Panc1 (cell line): ENCODE measurements at regions not wholly inside any gene's neighbourhood (a gene's known extent, or its start where the extent isn't known, plus 50 kb on each side); places are given as distances from the start of the nearest gene placed in this dataset.

Experiments used
- ATAC-seq: fragments of 200-7000 bp; cut with Tn5 transposase; 2 replicates; pipeline ENCODE4 v1.9.1; 2020; ENCODE audit warnings: mild to moderate bottlenecking, moderate library complexity
- BruUV-seq: library from RNA; stranded (reverse); fragments of 400-500 nt; replicated peaks from 2 replicates; lab custom pipeline; 2021; lab: Mats Ljungman, UMichigan
- CTCF ChIA-PET: fragments of 300-600 bp; sonication (Branson Sonifier 250); formaldehyde crosslinking; loops from one replicate; lab custom pipeline; 2022; ENCODE audit warnings: antibody characterized with exemption; lab: Charles Lee
- POLR2A ChIA-PET: fragments of 300-600 bp; sonication (Branson Sonifier 250); formaldehyde crosslinking; loops from one replicate; lab custom pipeline; 2022; ENCODE audit warnings: antibody characterized with exemption; lab: Charles Lee
- DNase-seq: peaks from one replicate; pipeline ENCODE4 v3.0.0-alpha.2; 2010; ENCODE audit warnings: low read depth, low spot score
- H3K27ac ChIP-seq: 2 replicates; pipeline ENCODE4 v1.5.1; 2011; ENCODE audit warnings: mild to moderate bottlenecking, low read length, inconsistent platforms
- H3K27me3 ChIP-seq: fragments of 200-500 bp; sonication (Bioruptor generic); 2 replicates; pipeline ENCODE4 v1.6.0; 2014; ENCODE audit warnings: low read length, inconsistent platforms; ENCODE audit not compliant: control insufficient read depth, insufficient read depth
- H3K36me3 ChIP-seq: fragments of 200-500 bp; sonication (Bioruptor generic); 2 replicates; pipeline ENCODE4 v1.5.1; 2014; ENCODE audit warnings: inconsistent platforms, mild to moderate bottlenecking, low read length, moderate library complexity; ENCODE audit not compliant: control insufficient read depth, insufficient read depth
- H3K4me1 ChIP-seq: 2 replicates; pipeline ENCODE4 v1.5.1; 2011; ENCODE audit warnings: inconsistent platforms, mild to moderate bottlenecking, low read length, moderate library complexity; ENCODE audit not compliant: control insufficient read depth, insufficient read depth
- H3K4me3 ChIP-seq, 2 experiments: 2 replicates each; pipeline ENCODE4 v1.5.1; 2011 to 2012; ENCODE audit warnings: low read depth in 2 of 2, low read length in 2 of 2, mild to moderate bottlenecking in 2 of 2, inconsistent platforms in 1 of 2, moderate library complexity in 1 of 2
- H3K9me3 ChIP-seq: fragments of 200-500 bp; sonication (Bioruptor generic); 2 replicates; pipeline ENCODE4 v1.5.1; 2014; ENCODE audit warnings: low read depth, mild to moderate bottlenecking, inconsistent platforms, low read length, moderate library complexity; ENCODE audit not compliant: control insufficient read depth, insufficient read depth
- POLR2AphosphoS5 ChIP-seq: IDR thresholded peaks from 2 replicates; pipeline ENCODE4 v1.6.1; 2012; ENCODE audit warnings: mild to moderate bottlenecking, low read depth, low read length, moderate library complexity
- SIN3A ChIP-seq: IDR thresholded peaks from 2 replicates; pipeline ENCODE4 v1.6.1; 2012; ENCODE audit warnings: low read depth, mild to moderate bottlenecking, low read length, moderate library complexity, borderline replicate concordance; ENCODE audit not compliant: insufficient read depth
- TCF7L2 ChIP-seq: IDR thresholded peaks from 2 replicates; pipeline ENCODE4 v1.6.1; 2011; ENCODE audit warnings: mild to moderate bottlenecking, low read depth, low read length, inconsistent platforms
- in situ Hi-C: cut with HindIII; loops from 2 replicates; pipeline ENCODE4 v1.10.0; 2016; ENCODE audit warnings: low sequenced_read_pairs, low pct_unique_long_range_greater_than_20kb
- intact Hi-C: fragments of 100-400 bp; cut with micrococcal nuclease; formaldehyde crosslinking; loops from one replicate; pipeline ENCODE4 v1.10.0; 2022; ENCODE audit not compliant: unreplicated experiment
- TF ChIP-seq, protein P1 (sequence below): fragments of 450-650 bp; IDR thresholded peaks from 2 replicates; pipeline ENCODE4 v1.5.1; 2017; ENCODE audit warnings: mild to moderate bottlenecking
- TF ChIP-seq, protein P2 (sequence below), 2 experiments: IDR thresholded peaks; 2 replicates each; pipeline ENCODE4 v1.6.1; 2011 to 2012; ENCODE audit warnings: low read depth in 2 of 2, control low read depth in 1 of 2, low read length in 1 of 2, mild to moderate bottlenecking in 1 of 2, moderate library complexity in 1 of 2; ENCODE audit not compliant: insufficient read depth in 1 of 2

DNA sequence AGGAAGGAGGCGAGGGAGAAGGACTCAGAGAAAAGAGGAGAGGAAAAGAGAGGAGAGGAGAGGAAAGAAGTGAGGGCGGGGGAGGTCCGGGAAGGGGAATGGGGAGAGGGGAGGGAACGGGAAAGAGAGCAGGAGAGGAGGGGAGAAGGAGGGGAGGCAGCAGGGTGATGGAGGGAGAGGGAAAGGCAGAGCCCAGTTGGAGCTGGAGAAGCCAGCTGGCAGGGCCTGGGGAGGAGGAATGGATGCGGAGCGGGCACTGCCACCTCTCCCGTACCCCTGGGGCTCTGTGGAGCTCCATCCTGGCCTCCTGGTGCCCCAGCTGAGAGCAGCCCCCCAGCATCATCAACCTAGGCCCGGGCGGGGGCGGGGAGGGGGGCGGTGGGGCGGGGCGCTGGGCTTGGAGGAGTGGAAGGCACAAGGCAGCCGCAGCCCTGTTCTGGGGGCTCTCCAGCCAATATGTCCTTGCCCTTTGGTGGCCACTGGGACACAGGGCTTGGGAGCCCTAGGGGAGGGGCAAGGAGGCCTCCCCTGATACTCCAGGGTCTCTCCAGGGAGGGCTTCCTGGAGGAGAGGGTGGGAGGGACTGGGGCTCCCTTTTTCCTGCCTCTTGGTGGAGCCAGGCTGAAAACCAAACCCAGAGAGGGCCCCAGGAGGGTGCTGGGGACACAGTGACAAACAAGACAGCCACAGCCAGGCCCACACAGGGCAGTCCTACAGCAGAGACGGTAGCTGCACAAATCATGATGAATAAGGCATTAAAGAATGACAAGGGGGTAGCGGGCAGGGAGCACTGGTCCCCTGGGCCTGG, 123.7 kb downstream of the C9orf50 start:
- H3K36me3 ChIP-seq: no peaks in the 10 kb centered on the region
- H3K27ac ChIP-seq: peak overlapping the region; percentile 93
- POLR2A ChIA-PET: interaction anchor here (0.6 kb wide), 2 partner anchors 37 to 58 kb away, joined by 8 to 9 read pairs; no protein-coding TSS in a partner anchor
- intact Hi-C loops: no loop called here
- ATAC-seq (no peak), DNase-seq (no peak)
- no peaks in the 10 kb centered on the region for H3K9me3 ChIP-seq
- in situ Hi-C loops: no loop called here
- no peaks in the 10 kb centered on the region for H3K27me3 ChIP-seq
- BruUV-seq: no TSS peak
- CTCF ChIA-PET: interaction anchor here (0.6 to 0.7 kb wide), 3 partner anchors 8 to 95 kb away, joined by 4 to 11 read pairs (median 5); no protein-coding TSS in a partner anchor
- H3K4me3 ChIP-seq: peak overlapping the region; percentile 34 to 45; a peak in 3 of 4 replicates
- TF ChIP-seq POLR2AphosphoS5: no peak
- TF ChIP-seq, protein P1, sequence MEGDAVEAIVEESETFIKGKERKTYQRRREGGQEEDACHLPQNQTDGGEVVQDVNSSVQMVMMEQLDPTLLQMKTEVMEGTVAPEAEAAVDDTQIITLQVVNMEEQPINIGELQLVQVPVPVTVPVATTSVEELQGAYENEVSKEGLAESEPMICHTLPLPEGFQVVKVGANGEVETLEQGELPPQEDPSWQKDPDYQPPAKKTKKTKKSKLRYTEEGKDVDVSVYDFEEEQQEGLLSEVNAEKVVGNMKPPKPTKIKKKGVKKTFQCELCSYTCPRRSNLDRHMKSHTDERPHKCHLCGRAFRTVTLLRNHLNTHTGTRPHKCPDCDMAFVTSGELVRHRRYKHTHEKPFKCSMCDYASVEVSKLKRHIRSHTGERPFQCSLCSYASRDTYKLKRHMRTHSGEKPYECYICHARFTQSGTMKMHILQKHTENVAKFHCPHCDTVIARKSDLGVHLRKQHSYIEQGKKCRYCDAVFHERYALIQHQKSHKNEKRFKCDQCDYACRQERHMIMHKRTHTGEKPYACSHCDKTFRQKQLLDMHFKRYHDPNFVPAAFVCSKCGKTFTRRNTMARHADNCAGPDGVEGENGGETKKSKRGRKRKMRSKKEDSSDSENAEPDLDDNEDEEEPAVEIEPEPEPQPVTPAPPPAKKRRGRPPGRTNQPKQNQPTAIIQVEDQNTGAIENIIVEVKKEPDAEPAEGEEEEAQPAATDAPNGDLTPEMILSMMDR: no peak
- no peak for TF ChIP-seq TCF7L2
- TF ChIP-seq, protein P2, sequence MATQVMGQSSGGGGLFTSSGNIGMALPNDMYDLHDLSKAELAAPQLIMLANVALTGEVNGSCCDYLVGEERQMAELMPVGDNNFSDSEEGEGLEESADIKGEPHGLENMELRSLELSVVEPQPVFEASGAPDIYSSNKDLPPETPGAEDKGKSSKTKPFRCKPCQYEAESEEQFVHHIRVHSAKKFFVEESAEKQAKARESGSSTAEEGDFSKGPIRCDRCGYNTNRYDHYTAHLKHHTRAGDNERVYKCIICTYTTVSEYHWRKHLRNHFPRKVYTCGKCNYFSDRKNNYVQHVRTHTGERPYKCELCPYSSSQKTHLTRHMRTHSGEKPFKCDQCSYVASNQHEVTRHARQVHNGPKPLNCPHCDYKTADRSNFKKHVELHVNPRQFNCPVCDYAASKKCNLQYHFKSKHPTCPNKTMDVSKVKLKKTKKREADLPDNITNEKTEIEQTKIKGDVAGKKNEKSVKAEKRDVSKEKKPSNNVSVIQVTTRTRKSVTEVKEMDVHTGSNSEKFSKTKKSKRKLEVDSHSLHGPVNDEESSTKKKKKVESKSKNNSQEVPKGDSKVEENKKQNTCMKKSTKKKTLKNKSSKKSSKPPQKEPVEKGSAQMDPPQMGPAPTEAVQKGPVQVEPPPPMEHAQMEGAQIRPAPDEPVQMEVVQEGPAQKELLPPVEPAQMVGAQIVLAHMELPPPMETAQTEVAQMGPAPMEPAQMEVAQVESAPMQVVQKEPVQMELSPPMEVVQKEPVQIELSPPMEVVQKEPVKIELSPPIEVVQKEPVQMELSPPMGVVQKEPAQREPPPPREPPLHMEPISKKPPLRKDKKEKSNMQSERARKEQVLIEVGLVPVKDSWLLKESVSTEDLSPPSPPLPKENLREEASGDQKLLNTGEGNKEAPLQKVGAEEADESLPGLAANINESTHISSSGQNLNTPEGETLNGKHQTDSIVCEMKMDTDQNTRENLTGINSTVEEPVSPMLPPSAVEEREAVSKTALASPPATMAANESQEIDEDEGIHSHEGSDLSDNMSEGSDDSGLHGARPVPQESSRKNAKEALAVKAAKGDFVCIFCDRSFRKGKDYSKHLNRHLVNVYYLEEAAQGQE (IDR thresholded peaks at IDR 0.05; ENCODE audit: insufficient read depth in 1 of 2, low read depth in 2 of 2, low read length in 1 of 2): no peak
- TF ChIP-seq SIN3A: no peak
- H3K4me1 ChIP-seq: peaks cover 63% of the 10 kb centered on the region

DNA sequence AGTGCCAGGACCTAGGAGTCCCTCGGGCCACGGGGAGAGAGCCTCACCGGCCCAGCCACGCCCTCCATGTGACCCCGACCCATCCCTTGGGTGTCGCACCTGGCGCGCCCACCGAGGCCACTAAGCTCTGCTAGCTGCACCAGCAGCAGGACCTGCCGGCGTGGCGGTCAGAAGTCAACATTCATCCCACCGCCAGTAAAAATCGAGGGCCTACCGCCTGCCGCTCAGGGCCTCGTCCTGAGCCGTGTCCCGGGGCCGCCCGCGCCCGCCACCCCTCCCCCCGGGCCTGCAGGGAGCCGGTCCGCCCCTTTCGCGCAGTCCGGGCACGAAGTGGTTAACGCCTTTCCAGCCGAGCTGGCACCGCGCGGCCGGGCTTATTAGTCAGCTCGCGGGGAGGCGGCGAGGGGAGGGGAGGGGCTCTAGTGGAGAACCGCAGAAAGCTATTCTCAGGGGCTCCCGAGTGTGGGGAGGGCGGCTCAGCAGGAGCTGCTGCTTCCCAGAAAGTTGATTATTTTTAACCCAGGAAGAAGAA, 124.4 kb downstream of the C9orf50 start:
- intact Hi-C loops (no loop called here), in situ Hi-C loops (no loop called here)
- H3K4me1 ChIP-seq: peaks cover 64% of the 10 kb centered on the region
- DNase-seq: no peak
- CTCF ChIA-PET: interaction anchor here (0.6 kb wide), 2 partner anchors 9 to 20 kb away, joined by 4 to 11 read pairs; no protein-coding TSS in a partner anchor
- peak overlapping the region; percentile 34 to 45 for H3K4me3 ChIP-seq
- TF ChIP-seq TCF7L2: no peak
- TF ChIP-seq, protein P1: no peak
- 0 out of 2 replicates have a peak, but pooled peaks have one; percentile 29 for TF ChIP-seq SIN3A
- no peaks in the 10 kb centered on the region for H3K27me3 ChIP-seq
- H3K9me3 ChIP-seq: no peaks in the 10 kb centered on the region
- H3K36me3 ChIP-seq: no peaks in the 10 kb centered on the region
- BruUV-seq: no TSS peak
- H3K27ac ChIP-seq: peak overlapping the region; percentile 93
- POLR2A ChIA-PET: interaction anchor here (0.6 kb wide), 2 partner anchors 37 to 57 kb away, joined by 8 to 9 read pairs; no protein-coding TSS in a partner anchor
- ATAC-seq: peak; percentile 69
